ENCODE measurements at regions not wholly inside any gene's neighbourhood (a gene's known extent, or its start where the extent isn't known, plus 50 kb on each side); places are given as distances from the start of the nearest gene placed in this dataset.

DNA sequence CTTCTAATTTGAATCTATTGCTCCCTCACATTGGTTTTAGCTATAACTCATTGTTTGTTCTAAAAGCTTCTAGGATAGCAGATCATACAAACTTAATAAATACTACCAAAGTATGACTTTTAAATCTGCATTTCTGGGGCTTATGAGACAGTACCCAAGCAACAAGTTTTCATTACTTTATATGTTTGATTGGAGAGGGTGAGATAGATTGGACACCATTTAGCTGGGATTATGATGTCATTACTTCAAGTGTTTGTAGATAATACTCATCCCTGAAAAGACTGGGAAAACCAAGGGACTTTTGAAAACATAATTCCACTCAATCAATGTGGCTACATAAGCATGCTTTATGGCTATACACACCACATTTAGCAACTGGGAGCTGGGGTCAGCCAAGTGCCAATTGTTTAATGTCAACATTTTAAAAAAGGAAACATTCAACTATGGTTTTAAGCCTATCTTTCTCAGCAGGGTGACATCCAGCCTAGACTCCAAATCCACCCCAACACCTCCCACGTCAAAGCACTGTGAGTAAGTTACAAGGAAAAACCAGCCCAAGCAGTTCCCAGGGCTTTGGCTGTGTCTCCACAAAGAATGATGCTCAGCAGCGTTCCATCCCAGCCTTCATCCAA lies 119.9 kb downstream of the ETAA1 start:
- POLR2A ChIA-PET = no interaction called here
- no TSS peak for BruUV-seq (replicated peaks)
- CTCF ChIA-PET (ENCODE audit: low intra/inter-chr PET ratio, low total read pairs) = no interaction called here
- Histone ChIP-seq H3K27me3 (ENCODE audit: control insufficient read depth in 1 of 2, insufficient read depth in 2 of 2, low read length in 2 of 2) (no peaks in the 10 kb centered on the region), H3K79me2 (ENCODE audit: insufficient read depth, low read length) (no peaks in the 10 kb centered on the region), H3K4me2 (ENCODE audit: low read depth, low read length) (no peak overlapping the region), H3K4me1 (ENCODE audit: insufficient read depth, low read length) (no peaks in the 10 kb centered on the region), H3K4me3 (replicated peaks in 1 of 3; ENCODE audit: insufficient read depth in 1 of 3, low read depth in 2 of 3, low read length in 3 of 3) (no peak overlapping the region), H4K20me1 (ENCODE audit: insufficient read depth, low read length) (no peaks in the 10 kb centered on the region), H2AFZ (ENCODE audit: low read length) (no peak overlapping the region), H3K9ac (ENCODE audit: insufficient read depth, low read depth, low read length) (no peak overlapping the region), H3K36me3 (replicated peaks in 1 of 2; ENCODE audit: control insufficient read depth in 1 of 2, insufficient read depth in 2 of 2, low read length in 2 of 2) (no peaks in the 10 kb centered on the region), H3K27ac (ENCODE audit: extremely low read length, insufficient read depth, low read length) (no peak overlapping the region), H3K9me3 (ENCODE audit: low read length) (no peaks in the 10 kb centered on the region)
- in situ Hi-C loops (cut with HindIII; ENCODE audit: extremely low pct_ligation_motif_present, low pct_unique_long_range_greater_than_20kb) = no loop called here
- no peak for ATAC-seq
- TF ChIP-seq, protein P1, sequence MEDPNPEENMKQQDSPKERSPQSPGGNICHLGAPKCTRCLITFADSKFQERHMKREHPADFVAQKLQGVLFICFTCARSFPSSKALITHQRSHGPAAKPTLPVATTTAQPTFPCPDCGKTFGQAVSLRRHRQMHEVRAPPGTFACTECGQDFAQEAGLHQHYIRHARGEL (CRISPR knock-in tag; IDR thresholded peaks at IDR 0.05) = no peak
- TF ChIP-seq ATF7 (IDR thresholded peaks at IDR 0.05) = peak; percentile 86
- no peak for TF ChIP-seq ATF7 (CRISPR knock-in tag; IDR thresholded peaks at IDR 0.05)
- TF ChIP-seq CREB1 (IDR thresholded peaks at IDR 0.05) = peak; percentile 41; the same call in 1 of the 2 replicates
- TF ChIP-seq CREB1 (CRISPR knock-in tag; IDR thresholded peaks at IDR 0.05) = no peak
- no peak for FAIRE-seq
- no peak for DNase-seq (ENCODE audit: low spot score)
- WGBS (ENCODE audit: low lambda C conversion rate) = 0% methylated on average over 2 of the region's 2 CpGs
- intact Hi-C loops (cut with micrococcal nuclease; ENCODE audit: unreplicated experiment) = no loop called here

DNA sequence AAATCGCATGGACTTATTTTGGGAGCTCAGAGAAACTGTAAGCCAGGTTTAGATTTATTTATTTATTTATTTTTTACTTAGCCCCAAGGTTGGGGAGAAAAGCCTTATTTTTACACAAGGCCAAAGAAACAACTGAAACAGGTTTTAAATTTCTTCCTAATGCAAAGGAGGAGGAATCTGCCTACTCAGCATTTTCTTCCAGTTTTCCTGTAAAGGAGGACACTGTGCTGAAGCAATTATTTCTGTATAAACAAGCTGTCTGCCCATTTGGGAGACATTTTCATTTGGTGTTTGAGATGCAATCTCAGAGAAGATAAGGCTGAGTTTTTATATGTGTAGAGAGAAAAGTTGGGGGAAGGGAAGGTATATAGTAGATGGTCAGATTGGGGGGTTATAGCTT lies 125.0 kb downstream of the ETAA1 start:
- FAIRE-seq = no peak

More for the DNA sequence above, 125.0 kb downstream of the ETAA1 start:
- in situ Hi-C loops (cut with HindIII; ENCODE audit: extremely low pct_ligation_motif_present, low pct_unique_long_range_greater_than_20kb) (no loop called here), intact Hi-C loops (cut with micrococcal nuclease; ENCODE audit: unreplicated experiment) (no loop called here)
- TF ChIP-seq SRSF4 (IDR thresholded peaks at IDR 0.05; ENCODE audit: low read depth, low read length, poor library complexity, severe bottlenecking) (no peak), ZNF232 (CRISPR knock-in tag; IDR thresholded peaks at IDR 0.05; ENCODE audit: borderline replicate concordance) (no peak), ZNF205 (CRISPR knock-in tag; IDR thresholded peaks at IDR 0.05) (no peak), MAFF (IDR thresholded peaks at IDR 0.05; ENCODE audit: low read depth, low read length) (peak; percentile 100), GPN1 (CRISPR knock-in tag; IDR thresholded peaks at IDR 0.05; ENCODE audit: borderline replicate concordance) (no peak), MAFK (conservative IDR thresholded peaks at IDR 0.05 in 1 of 2, IDR thresholded peaks at IDR 0.05 in 1 of 2; ENCODE audit: low read length in 2 of 2) (peak; percentile 99 to 100)
- POLR2A ChIA-PET = no interaction called here
- H4K20me1 ChIP-seq (ENCODE audit: insufficient read depth, low read length) = no peaks in the 10 kb centered on the region
- no peaks in the 10 kb centered on the region for H3K79me2 ChIP-seq (ENCODE audit: insufficient read depth, low read length)
- peaks cover 16% of the 10 kb centered on the region for H3K9me3 ChIP-seq (ENCODE audit: low read length)
- no peaks in the 10 kb centered on the region for H3K4me1 ChIP-seq (ENCODE audit: insufficient read depth, low read length)
- no peak overlapping the region for H3K27ac ChIP-seq (ENCODE audit: extremely low read length, insufficient read depth, low read length)
- DNase-seq (ENCODE audit: low spot score) = no peak
- H3K27me3 ChIP-seq (ENCODE audit: control insufficient read depth in 1 of 2, insufficient read depth in 2 of 2, low read length in 2 of 2) = no peaks in the 10 kb centered on the region
- H2AFZ ChIP-seq (ENCODE audit: low read length) = no peak overlapping the region
- H3K4me2 ChIP-seq (ENCODE audit: low read depth, low read length) = no peak overlapping the region
- no peak overlapping the region for H3K9ac ChIP-seq (ENCODE audit: insufficient read depth, low read depth, low read length)
- ATAC-seq = no peak
- no peaks in the 10 kb centered on the region for H3K36me3 ChIP-seq (replicated peaks in 1 of 2; ENCODE audit: control insufficient read depth in 1 of 2, insufficient read depth in 2 of 2, low read length in 2 of 2)
- CTCF ChIA-PET (ENCODE audit: low intra/inter-chr PET ratio, low total read pairs) = no interaction called here
- H3K4me3 ChIP-seq (replicated peaks in 1 of 3; ENCODE audit: insufficient read depth in 1 of 3, low read depth in 2 of 3, low read length in 3 of 3) = no peak overlapping the region
- BruUV-seq (replicated peaks) = no TSS peak
- 39% methylated on average over 1 of the region's 1 CpG for WGBS (ENCODE audit: low lambda C conversion rate)
